Fibroblast of upper back skin (primary cell): ENCODE measurements at regions not wholly inside any gene's neighbourhood (a gene's known extent, or its start where the extent isn't known, plus 50 kb on each side); places are given as distances from the start of the nearest gene placed in this dataset.
"Not testable (repeated sequence)": the region's sequence is repeated elsewhere in the genome, so short reads cannot be mapped to it uniquely, and the experiment has no call there.

Source experiments
- DNase-seq: peaks from one replicate; pipeline ENCODE4 v3.0.0-alpha.2; 2013

DNA sequence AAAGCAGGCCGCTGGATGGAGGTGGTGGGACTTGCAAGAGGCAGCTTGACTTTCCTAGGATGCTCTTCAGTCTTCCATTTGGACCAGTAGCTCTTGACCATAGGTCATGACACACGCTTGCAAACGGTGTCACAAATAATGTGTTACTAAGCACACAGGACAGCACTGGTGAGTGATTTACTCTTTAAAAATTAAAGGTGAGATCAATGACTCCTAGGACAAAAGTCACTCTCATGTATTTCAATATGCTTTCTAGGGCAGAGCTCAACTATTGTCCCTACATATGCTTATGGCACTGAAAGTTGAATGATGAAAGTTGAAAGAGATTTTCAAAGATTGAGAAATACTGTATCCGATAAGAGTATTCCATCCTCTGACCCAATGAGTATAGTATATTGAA, 496.7 kb downstream of the EBF1 start:
- no peak for DNase-seq

DNA sequence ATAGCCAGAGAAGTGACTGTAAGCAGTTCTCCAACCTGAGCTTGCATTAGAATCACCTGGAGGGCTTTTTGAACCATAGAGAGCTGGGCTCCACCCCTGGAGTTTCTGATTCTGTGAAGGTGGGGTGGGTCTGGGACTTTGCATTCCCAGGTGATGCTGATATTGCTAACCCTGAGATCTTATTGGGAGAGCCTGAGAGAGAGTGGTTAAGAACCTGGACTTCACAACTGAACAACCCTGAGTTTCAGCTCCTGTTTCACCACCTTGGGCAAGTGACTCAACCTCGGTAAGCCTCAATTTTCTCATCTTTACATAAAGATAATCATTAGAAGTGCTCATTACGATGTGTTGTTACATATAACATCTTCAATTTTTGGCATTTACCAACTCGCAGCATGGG, 498.6 kb downstream of the EBF1 start:
- DNase-seq: no peak

DNA sequence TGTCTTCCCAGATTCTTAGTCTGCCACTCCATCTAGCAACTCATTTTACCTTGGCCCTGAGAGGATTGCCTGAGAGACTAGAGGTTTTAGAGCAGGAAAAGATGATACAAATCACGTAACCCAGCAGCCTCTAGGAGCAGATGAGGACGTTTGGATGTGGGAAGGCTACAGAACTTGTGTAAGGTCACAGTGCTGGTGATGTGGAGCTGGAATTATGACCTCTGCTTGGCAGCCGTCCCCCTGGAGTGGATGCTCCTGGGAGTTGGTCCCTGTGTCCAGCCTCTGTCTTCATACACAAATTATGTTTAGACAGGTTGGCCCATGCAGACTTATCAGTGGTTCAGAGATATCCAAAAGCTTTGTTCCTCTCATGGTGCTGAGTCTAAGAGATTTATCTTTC, 499.0 kb downstream of the EBF1 start:
- no peak for DNase-seq

DNA sequence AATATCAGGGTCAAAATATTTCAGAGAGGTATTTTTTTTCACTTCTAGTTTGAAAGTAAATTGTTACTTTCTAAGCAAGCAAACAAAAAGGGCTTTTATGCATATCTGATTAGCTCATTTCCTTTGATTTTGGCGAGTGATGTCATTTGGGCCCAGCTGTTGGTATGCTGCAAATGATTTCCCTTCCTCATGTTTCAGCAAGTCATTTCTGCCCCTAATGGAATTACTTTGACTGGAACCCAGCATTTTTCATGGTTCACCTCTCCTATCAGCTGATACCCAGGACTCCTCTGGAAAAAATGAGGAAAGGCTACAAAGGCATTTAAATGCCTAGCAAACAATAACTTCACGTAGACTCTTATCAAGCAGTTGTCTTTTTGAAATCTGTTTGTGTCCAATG, 500.6 kb downstream of the EBF1 start:
- DNase-seq: peak; percentile 41

DNA sequence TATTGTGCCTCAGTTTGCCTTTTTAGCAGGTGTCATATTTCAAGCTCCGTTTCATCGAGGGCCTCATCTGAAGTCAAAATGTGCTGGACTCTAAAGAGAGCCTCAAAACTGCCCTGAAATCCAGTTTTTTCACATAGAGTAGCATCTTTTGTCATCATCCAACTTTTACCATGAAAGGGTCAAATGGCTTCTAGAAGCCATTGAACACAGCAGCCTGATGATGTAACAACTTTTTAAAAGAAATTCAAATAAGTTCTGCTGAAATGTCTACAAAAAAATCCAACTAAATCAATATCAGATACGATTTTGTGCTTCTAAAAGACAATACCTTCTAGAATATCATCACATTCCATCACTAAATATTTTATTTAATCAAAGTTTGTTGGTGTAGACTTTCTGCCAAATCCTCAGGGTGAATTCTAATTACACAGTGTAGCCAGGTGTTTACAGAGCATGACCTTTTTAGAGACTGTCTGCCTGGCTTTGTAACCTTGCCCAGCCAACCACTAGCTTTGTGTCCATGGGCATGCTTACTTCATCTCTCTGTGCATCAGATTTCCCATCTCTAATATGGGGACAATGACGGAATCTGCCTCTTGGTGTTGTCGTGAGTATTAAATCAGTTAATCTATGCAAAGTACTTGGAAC, 505.0 kb downstream of the EBF1 start:
- DNase-seq: no peak

DNA sequence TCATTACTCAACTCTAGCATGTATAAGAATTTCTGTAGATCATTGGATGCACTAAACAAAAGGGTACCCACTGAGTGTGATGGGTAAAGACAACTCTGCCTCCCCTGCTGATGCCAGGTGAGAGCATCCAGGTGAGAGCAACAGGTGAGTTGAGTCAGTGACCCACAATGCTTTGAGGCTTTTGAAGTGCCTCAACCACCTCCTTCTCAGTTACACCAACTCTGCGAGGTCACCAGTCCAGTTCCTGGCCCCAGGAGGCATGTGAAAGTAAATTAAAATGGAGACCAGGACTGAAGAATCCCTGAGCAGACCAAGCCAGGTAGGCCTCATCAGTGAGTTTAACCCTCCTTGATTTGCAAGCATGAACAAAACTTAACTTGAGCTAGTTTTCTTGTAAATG, 505.8 kb downstream of the EBF1 start:
- no peak for DNase-seq

DNA sequence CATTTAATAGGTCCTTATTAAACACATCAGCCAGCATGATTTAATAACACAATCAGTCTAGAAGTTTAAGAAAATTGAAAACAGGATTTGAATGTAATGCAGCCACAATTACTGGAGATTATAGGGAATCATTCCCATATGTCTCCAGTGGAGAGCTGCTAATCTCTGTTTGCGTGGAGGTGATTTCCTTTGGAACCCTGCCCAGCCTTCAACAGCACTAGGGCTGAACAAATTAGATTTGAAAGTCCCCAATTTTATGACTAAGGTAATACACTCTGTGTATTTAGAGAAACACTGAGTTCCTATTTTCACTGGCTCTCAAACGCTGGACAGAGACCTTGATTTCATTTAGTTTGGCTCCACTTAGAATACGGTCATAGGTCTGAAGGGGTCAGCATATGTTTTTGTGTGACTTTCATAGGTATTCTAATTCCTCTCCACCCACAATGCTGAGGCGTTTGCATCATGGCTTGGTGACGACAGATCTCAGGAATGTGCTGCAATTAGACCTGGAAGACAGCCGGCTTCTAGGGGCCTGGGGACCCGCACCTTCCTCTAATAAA, 508.3 kb downstream of the EBF1 start:
- peak; percentile 71 for DNase-seq

DNA sequence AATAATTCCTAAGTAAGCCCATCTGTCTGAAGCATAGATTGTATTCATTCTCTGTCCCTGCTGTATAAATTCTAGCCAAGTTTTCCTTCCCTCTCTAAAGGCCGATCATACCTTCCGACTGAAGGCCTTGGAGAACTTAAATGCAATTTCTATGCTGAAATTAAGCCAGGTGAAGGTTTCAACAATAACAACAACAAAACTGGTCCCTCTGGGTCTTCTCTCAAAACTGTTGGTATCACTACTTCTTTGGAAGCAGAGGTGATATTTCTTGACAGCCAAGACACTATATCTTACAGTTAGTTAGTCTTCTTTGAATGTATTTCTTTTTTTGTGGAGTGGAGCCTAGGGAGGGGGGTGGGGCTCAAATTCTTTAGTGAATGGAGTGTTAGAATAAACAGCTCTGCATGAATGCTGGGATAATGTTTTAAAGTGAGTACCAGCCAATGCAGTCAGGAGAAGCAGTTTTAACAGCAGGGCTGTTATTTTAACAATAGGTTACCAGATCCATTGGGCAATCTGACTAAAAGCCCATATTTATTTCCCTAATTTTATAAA, 508.9 kb downstream of the EBF1 start:
- DNase-seq: no peak

DNA sequence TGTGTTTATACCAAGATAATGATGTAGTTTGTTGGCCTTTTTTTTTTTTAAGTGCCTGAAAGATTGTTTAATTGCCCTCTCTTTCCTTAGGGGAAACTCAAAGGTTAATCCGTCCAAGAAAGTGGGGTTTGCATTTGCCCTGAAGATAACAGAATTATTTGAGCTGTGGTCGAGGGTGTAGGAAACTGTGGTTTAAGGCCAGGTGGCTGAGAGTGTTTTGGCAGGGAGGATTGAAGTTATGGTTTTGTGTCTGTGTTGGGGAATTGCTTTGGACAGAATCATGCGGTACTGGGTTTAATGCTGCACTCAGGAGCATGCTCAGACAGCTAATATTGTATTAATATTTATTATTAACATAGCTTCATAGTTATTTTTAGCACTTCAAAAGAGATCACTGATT, 509.8 kb downstream of the EBF1 start:
- DNase-seq: peak; percentile 77

DNA sequence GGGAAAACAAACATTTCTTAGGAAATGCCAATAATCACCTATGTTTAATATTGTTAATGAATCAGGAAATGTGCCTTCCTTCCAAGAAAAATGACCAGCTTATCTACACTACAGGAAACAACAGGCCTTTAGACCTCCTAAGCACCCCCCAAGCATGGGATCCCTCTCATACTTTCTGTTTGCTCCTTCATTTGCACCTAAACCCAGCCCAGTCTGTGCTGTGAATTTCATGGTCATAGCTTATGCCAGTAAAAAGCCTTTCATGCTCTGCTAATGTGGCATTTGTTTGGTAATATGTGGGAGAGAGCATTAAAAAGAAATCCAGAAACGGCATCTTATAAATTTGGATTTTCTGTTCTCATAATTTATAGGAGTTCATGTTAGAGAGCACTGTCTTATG, 511.1 kb downstream of the EBF1 start:
- no peak for DNase-seq

DNA sequence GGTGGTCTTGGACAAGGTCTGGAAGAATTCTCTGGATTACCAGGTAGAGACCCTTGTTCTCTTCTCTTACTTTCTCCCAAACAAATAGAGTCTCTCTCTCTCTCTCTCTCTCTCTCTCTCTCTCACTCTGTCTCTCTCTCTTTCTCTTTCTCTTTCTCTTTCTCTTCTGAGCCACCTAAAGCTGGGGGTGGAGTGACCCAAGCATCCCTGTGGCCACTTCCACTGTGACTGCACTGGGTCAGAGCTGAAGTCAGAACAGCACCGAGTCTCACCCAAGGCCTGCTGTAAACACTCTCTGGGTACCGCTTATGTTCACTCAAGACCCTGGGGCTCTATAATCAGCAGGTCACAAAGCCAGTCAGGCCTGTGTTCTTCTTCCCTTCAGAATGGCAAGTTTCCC, 513.7 kb downstream of the EBF1 start:
- DNase-seq: no peak

DNA sequence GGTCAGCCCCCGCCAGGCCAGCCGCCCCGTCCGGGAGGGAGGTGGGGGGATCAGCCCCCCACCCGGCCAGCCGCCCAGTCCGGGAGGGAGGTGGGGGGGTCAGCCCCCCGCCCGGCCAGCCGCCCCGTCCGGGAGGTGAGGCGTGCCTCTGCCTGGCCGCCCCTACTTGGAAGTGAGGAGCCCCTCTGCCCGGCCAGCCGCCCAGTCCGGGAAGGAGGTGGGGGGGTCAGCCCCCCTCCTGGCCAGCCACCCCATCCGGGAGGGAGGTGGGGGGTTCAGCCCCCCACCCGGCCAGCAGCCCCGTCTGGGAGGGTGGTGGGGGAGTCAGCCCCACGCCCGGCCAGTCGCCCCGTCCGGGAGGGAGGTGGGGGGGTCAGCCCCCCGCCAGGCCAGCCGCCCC, 517.0 kb downstream of the EBF1 start:
- not testable (repeated sequence) for DNase-seq

DNA sequence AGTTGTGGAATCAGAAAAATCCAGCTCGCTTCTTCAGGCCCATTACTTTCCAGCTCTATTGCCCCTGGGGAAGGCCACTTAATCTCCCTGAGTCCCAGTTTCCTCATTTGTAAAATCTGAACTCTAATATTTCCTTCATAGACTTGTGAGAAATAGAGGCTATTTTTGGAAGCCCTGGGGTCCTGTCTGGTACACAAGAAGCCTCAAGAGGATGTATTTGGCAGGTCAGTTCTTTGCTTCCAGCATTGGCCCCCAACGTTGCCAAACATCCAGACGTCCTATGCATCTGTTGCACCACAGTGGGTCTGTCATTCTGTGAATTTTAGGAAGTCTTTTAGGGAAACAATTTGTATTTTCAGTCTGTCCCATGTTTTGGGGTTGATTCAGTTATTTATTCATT, 525.9 kb downstream of the EBF1 start:
- DNase-seq: no peak

DNA sequence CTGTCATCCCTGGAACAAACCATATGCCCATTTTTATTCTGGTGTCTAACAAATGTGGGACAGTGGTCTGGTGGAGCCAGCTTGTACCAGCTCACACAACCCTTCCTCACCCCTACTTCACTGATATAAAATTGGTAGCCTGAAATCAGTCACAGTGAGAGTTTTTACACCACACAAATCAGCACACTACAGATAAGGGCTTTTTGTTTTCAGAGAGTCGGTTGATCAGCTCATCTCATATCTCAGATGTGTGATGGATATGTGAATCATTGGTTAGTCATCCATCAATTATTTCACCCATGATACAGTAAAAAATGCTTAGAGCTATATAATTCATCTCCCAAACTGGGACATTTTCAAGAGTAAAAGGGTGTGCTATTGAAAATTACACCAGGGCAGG, 529.2 kb downstream of the EBF1 start:
- no peak for DNase-seq

DNA sequence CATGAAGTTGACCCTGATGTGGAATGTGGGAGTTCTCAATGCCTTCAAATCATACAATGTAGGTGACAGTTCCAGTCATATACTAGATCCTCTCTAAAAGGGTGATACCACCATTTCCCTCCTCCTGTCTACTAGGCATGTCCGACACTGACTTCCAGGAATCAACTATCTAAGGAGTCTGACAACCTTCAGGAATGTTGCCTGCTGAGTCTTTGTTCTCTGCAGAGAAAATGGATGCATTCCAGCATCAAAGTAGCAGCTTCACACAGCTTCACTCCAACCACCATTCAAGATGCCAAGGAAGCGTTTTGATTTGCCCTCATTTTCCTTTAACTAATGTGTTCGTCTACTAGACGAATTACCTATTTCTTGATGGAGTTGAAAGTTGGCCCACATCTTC, 530.2 kb downstream of the EBF1 start:
- DNase-seq: peak; percentile 45

DNA sequence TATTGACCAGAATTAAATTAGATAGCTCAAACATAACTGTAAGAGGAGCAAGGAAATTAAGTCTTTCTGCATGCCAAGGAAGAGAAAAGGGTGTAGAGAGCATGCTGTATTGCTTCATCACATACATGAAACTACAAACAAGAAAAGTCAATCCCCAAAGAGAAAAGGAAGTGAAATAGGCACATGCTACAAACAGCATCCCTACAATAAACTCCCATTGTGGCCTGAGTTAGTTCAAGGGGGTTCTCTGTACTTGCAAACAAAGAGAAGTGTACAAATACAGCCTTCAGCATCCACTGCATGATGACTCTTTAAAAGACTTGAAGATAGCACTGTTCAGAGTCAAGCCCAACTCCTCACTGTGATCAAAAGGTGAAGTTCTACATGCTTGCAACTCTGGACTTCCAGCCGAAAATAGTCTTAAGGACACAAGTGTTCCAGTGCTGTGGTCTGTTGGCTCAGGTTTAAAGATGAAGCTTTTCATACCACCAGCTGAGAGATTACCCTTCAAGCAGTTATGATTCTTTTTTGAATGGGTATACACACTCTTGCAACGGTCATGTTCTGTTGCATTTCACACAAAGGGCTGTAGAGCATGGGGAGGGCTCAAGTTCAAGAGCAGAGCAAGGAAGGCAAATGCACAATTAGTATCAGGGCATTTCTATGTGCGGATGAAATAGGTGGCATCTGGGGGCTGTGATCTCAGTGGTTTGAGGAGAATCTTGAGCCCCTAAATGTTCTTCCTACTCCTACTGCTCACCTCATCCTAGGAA, 534.5 kb downstream of the EBF1 start:
- DNase-seq: no peak

DNA sequence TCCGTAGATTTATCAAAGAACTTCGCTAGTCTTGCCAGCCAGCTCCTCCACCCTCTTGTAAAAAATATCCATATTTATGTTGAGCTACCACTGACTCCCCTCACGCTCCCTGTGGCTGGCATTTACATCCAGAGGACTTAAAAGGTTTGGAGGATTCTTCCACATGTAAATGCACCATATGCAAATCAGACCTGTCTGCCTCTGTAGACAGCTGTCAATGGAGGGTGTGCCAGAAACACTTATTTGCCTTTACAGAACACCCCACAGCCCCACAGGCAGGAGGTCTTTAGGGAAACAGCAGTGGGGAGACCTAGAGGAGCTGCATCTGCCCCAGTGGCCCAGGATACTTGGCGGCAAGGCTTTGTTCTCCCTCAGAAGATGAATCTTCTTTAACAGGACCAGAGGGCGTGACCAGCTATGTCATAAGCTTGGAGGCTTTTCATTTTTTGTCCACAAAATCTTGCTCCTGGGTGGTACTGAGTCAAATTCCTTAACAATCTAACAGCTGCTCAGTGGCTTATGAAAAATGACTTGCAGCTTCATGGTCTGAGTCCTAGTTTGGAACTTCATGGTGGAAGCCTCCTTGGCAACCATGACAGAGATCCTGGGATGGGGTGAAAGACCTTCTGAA, 535.8 kb downstream of the EBF1 start:
- DNase-seq: no peak

DNA sequence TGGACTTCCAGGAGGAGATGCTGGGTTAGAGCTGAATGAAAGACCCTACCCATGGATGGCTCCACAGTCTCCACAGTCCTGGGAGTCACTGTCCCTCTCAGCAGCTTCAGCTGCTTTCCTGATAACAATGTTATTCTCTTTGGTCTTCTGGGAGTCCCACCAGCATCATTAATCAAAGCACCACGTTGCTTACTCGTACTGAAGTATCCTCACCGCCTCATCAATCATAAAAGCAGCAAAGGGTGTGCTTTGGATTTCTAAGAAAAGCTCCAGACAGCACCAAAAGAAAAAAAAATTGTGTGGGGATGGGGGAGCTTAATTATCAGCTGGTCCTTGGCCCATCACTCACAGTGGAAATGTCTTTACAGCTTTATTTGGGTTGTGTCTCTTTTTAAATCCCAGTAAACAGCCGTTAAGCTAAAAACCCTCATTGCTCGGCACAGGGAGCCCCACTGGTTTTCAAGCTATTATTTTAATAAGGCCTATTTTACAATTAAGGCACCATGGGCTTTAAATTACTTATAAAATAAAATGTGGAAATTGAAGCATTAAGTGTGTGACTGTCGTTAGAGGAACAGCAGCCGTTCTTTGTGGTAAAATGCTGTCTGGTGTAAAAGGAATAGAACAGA, 538.0 kb downstream of the EBF1 start:
- no peak for DNase-seq

DNA sequence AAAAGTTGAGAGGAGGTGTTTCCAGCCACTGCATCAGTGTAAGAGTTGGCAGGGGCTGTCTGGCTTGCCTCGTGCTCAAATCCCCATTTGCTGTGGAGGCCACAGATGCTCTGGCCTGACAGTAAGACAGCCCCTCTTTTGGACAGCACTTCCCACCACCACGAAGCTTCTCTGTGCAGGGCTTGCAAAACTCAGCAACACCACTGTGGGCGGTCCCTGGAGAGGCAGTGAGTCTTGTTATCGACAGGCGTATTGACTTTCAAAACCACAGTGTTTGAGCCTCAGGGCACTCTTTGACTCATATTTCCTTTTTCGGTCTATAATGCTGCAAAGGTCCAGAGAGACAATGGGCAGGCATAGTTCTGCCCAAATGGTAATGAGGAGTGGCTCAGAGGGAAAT, 539.5 kb downstream of the EBF1 start:
- peak; percentile 49 for DNase-seq

DNA sequence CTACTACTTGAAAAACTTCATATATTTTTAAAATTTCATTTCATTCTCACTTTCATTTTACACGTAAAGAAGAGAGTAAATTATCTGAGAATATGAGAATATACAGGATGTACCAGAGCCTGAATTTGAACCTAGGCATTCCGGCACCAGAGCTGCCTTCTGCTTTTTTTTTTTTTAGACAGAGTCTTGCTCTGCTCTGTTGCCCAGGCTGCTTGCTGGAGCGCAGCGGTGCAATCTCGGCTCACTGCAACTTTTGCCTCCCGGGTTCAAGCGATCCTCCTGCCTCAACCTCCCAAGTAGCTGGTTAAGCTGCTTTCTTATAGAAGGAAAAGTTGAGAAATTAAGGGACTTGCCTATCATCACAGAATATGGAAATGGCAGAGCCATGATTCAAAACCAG, 540.1 kb downstream of the EBF1 start:
- DNase-seq: no peak

DNA sequence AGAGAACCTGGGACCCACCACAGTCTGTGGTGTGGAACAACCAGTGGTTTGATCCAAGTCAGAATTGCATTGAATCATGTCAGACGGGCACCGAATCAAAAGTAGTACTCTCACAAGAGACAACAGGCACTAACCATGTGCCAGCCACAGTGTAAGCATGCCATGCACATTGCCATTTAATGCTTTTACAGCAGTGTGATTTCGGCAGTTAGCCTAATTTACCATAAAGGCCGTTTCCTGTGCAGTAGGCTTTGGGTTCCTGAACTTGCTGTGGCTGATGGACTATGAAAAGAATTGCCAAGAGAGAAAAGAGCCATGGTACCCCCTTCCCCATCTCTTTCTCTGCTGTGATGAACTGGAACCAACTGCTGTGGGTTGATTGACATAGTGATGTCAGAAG, 540.6 kb downstream of the EBF1 start:
- DNase-seq: no peak

DNA sequence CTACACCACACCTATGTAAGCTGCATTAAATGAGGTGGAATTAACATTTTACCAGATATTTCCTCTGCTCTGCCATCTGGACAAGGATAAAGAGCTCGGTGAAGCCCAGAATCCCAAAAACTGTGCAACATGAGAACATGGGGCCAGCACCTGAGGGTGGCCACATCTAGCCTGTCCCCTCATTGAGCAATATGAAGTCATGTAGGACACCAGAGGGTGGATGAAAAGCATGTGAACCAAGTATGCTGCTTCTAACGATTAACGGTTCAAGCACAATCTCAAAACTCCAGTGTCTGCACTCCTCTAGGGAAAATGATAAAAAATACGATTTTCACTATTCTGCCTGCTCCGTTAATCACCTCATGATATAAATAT, 545.8 kb downstream of the EBF1 start:
- DNase-seq: no peak

DNA sequence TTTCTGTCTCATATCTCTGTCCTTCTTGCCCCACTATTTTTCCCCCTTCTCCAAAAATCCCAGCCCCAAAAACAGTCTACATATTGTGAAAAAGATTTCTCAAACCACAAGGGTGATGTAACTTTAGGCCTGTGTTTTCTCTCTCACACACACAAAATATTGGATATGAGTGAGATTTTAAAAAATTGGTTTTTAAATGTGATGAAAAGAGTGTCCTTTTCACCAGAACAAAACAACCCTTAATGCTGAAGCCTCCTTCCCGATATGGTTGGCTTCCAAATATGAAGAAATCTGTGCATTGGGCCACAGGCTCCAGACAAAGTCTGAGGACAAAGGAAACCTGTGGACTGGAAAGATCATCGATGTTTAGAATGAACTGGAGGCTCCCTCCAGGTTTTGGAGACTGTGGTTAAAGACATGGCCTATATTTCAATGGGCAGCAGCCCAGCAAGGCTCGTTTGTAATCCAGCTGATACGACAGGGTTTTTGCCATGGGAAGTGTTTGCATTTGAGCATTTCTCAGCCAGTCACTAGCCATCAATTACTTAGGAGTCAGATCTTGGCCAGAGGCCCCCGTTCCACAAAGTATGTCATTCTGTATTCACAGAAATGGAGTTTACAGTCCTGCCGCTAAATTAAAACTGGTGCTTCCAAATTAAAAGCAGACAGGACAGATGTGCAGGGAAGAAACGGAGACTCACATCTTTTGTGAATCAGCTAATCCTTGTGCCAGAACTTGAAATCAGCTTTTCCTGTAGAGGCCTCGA, 546.3 kb downstream of the EBF1 start:
- peak; percentile 94 for DNase-seq
